SJCRH30 (cell line): ENCODE measurements at regions not wholly inside any gene's neighbourhood (a gene's known extent, or its start where the extent isn't known, plus 50 kb on each side); places are given as distances from the start of the nearest gene placed in this dataset.
A peak's percentile ranks its signal among the peaks of the same experiment; 100 is the strongest.

Source experiments
- DNase-seq, 2 experiments: peaks; one replicate each; pipeline ENCODE4 v3.0.0-alpha.2; 2015 to 2020
- H3K27ac ChIP-seq: fragments of 250-450 bp; sonication (Bioruptor Pico); 2 replicates; pipeline ENCODE4 v1.5.1; 2020; ENCODE audit warnings: mild to moderate bottlenecking, moderate library complexity
- H3K27me3 ChIP-seq: fragments of 250-450 bp; sonication (Bioruptor Pico); 2 replicates; pipeline ENCODE4 v1.5.1; 2020; ENCODE audit warnings: mild to moderate bottlenecking, moderate library complexity
- H3K36me3 ChIP-seq: fragments of 250-450 bp; sonication (Bioruptor Pico); 2 replicates; pipeline ENCODE4 v1.5.1; 2020; ENCODE audit warnings: mild to moderate bottlenecking, moderate library complexity
- H3K4me1 ChIP-seq: fragments of 250-450 bp; sonication (Bioruptor Pico); 2 replicates; pipeline ENCODE4 v1.5.1; 2020; ENCODE audit warnings: mild to moderate bottlenecking, moderate library complexity
- H3K4me3 ChIP-seq: fragments of 250-450 bp; sonication (Bioruptor Pico); 2 replicates; pipeline ENCODE4 v1.5.1; 2020; ENCODE audit warnings: mild to moderate bottlenecking, moderate library complexity
- H3K9me3 ChIP-seq: fragments of 250-450 bp; sonication (Bioruptor Pico); replicated peaks from 2 replicates; pipeline ENCODE4 v1.5.1; 2020; ENCODE audit warnings: mild to moderate bottlenecking, moderate library complexity

GRCh38 chr5:117077142-117077541, 502.5 kb upstream of the SEMA6A start:
- H3K9me3 ChIP-seq, result no peaks in the 10 kb centered on the region
- H3K4me3 ChIP-seq, result no peak overlapping the region
- no peaks in the 10 kb centered on the region for H3K4me1 ChIP-seq
- H3K36me3 ChIP-seq, result no peaks in the 10 kb centered on the region
- H3K27me3 ChIP-seq, result no peaks in the 10 kb centered on the region
- peak in 1 of 2 experiments; percentile 36 for DNase-seq
- no peak overlapping the region for H3K27ac ChIP-seq

- H3K4me1 ChIP-seq, result no peaks in the 10 kb centered on the region
- DNase-seq, result no peak
- H3K4me3 ChIP-seq, result no peak overlapping the region
- no peaks in the 10 kb centered on the region for H3K36me3 ChIP-seq
- H3K9me3 ChIP-seq, result 0 out of 2 replicates have a peak, but pooled peaks cover 2% of the 10 kb centered on the region
- H3K27me3 ChIP-seq, result no peaks in the 10 kb centered on the region
- no peak overlapping the region for H3K27ac ChIP-seq
Measured at GRCh38 chr5:117072439-117072838, 497.8 kb upstream of the SEMA6A start.

GRCh38 chr5:117065800-117066199, 491.2 kb upstream of the SEMA6A start:
- no peak overlapping the region for H3K27ac ChIP-seq
- no peaks in the 10 kb centered on the region; the same call in 1 of the 2 replicates for H3K4me1 ChIP-seq
- no peaks in the 10 kb centered on the region for H3K27me3 ChIP-seq
- H3K4me3 ChIP-seq, result no peak overlapping the region
- no peaks in the 10 kb centered on the region for H3K9me3 ChIP-seq
- DNase-seq, result no peak
- no peaks in the 10 kb centered on the region for H3K36me3 ChIP-seq

GRCh38 chr5:117065161-117065560, 490.5 kb upstream of the SEMA6A start:
- Histone ChIP-seq H3K27me3 (no peaks in the 10 kb centered on the region), H3K4me3 (no peak overlapping the region), H3K27ac (0 out of 2 replicates have a peak overlapping the region, but pooled peaks have one; percentile 1), H3K36me3 (no peaks in the 10 kb centered on the region), H3K4me1 (no peaks in the 10 kb centered on the region; the same call in 1 of the 2 replicates), H3K9me3 (no peaks in the 10 kb centered on the region)
- DNase-seq, result no peak

GRCh38 chr5:117060099-117060498, 485.5 kb upstream of the SEMA6A start:
- Histone ChIP-seq H3K9me3 (no peaks in the 10 kb centered on the region), H3K4me3 (no peak overlapping the region), H3K27me3 (no peaks in the 10 kb centered on the region), H3K36me3 (no peaks in the 10 kb centered on the region), H3K4me1 (peaks cover 3% of the 10 kb centered on the region), H3K27ac (no peak overlapping the region)
- no peak for DNase-seq

GRCh38 chr5:117058740-117059139, 484.1 kb upstream of the SEMA6A start:
- no peak for DNase-seq
- Histone ChIP-seq H3K36me3 (no peaks in the 10 kb centered on the region), H3K27me3 (no peaks in the 10 kb centered on the region)

GRCh38 chr5:117055517-117055916, 480.9 kb upstream of the SEMA6A start:
- no peak overlapping the region for H3K4me3 ChIP-seq
- no peaks in the 10 kb centered on the region for H3K36me3 ChIP-seq
- no peaks in the 10 kb centered on the region for H3K27me3 ChIP-seq
- H3K9me3 ChIP-seq, result peaks cover 3% of the 10 kb centered on the region; the same call in 1 of the 2 replicates
- no peak for DNase-seq
- H3K27ac ChIP-seq, result no peak overlapping the region
- peaks cover 3% of the 10 kb centered on the region; the same call in 1 of the 2 replicates for H3K4me1 ChIP-seq

More at GRCh38 chr5:117058740-117059139, 484.1 kb upstream of the SEMA6A start:
- Histone ChIP-seq H3K4me3 (no peak overlapping the region), H3K4me1 (peaks cover 3% of the 10 kb centered on the region; the same call in 1 of the 2 replicates), H3K9me3 (no peaks in the 10 kb centered on the region), H3K27ac (no peak overlapping the region)

- DNase-seq, result peak; percentile 25 to 52
- no peak overlapping the region for H3K4me3 ChIP-seq
- no peaks in the 10 kb centered on the region for H3K27me3 ChIP-seq
- no peak overlapping the region for H3K27ac ChIP-seq
- H3K4me1 ChIP-seq, result peaks cover 3% of the 10 kb centered on the region; the same call in 1 of the 2 replicates
- peaks cover 3% of the 10 kb centered on the region; the same call in 1 of the 2 replicates for H3K9me3 ChIP-seq
- H3K36me3 ChIP-seq, result no peaks in the 10 kb centered on the region
Measured at GRCh38 chr5:117054911-117055310, 480.3 kb upstream of the SEMA6A start.

- Histone ChIP-seq H3K4me3 (no peak overlapping the region), H3K27ac (no peak overlapping the region), H3K27me3 (no peaks in the 10 kb centered on the region), H3K4me1 (peaks cover 3% of the 10 kb centered on the region; the same call in 1 of the 2 replicates), H3K36me3 (no peaks in the 10 kb centered on the region), H3K9me3 (peaks cover 3% of the 10 kb centered on the region; the same call in 1 of the 2 replicates)
- no peak for DNase-seq
Measured at GRCh38 chr5:117054141-117054540, 479.5 kb upstream of the SEMA6A start.

GRCh38 chr5:117041926-117042595, 467.4 kb upstream of the SEMA6A start:
- Histone ChIP-seq H3K27ac (no peak overlapping the region), H3K27me3 (no peaks in the 10 kb centered on the region), H3K9me3 (no peaks in the 10 kb centered on the region), H3K4me3 (no peak overlapping the region), H3K36me3 (no peaks in the 10 kb centered on the region), H3K4me1 (no peaks in the 10 kb centered on the region)
- DNase-seq, result no peak

GRCh38 chr5:117039035-117039434, 464.4 kb upstream of the SEMA6A start:
- Histone ChIP-seq H3K9me3 (no peaks in the 10 kb centered on the region), H3K4me3 (no peak overlapping the region), H3K27ac (no peak overlapping the region), H3K27me3 (no peaks in the 10 kb centered on the region), H3K36me3 (no peaks in the 10 kb centered on the region), H3K4me1 (no peaks in the 10 kb centered on the region)
- DNase-seq, result no peak

GRCh38 chr5:117027384-117027783, 452.8 kb upstream of the SEMA6A start:
- DNase-seq, result no peak
- Histone ChIP-seq H3K27ac (no peak overlapping the region), H3K9me3 (no peaks in the 10 kb centered on the region), H3K27me3 (no peaks in the 10 kb centered on the region), H3K4me3 (no peak overlapping the region), H3K4me1 (no peaks in the 10 kb centered on the region), H3K36me3 (no peaks in the 10 kb centered on the region)

- H3K4me1 ChIP-seq, result no peaks in the 10 kb centered on the region
- DNase-seq, result no peak
- no peaks in the 10 kb centered on the region for H3K36me3 ChIP-seq
- H3K27me3 ChIP-seq, result no peaks in the 10 kb centered on the region
- H3K9me3 ChIP-seq, result no peaks in the 10 kb centered on the region
- no peak overlapping the region for H3K4me3 ChIP-seq
- H3K27ac ChIP-seq, result no peak overlapping the region
Measured at GRCh38 chr5:117020999-117021398, 446.4 kb upstream of the SEMA6A start.

- Histone ChIP-seq H3K27ac (no peak overlapping the region), H3K4me3 (no peak overlapping the region), H3K27me3 (no peaks in the 10 kb centered on the region), H3K36me3 (no peaks in the 10 kb centered on the region), H3K9me3 (0 out of 2 replicates have a peak, but pooled peaks cover 7% of the 10 kb centered on the region), H3K4me1 (no peaks in the 10 kb centered on the region)
- DNase-seq, result peak in 1 of 2 experiments; percentile 4
Measured at GRCh38 chr5:117013280-117013877, 438.8 kb upstream of the SEMA6A start.

- Histone ChIP-seq H3K36me3 (no peaks in the 10 kb centered on the region), H3K4me3 (no peak overlapping the region), H3K27ac (no peak overlapping the region), H3K27me3 (no peaks in the 10 kb centered on the region), H3K9me3 (0 out of 2 replicates have a peak, but pooled peaks cover 7% of the 10 kb centered on the region), H3K4me1 (peaks cover 3% of the 10 kb centered on the region; the same call in 1 of the 2 replicates)
- no peak for DNase-seq
Measured at GRCh38 chr5:117010574-117010973, 436.0 kb upstream of the SEMA6A start.
